GM12878 (cell line): ENCODE measurements at regions not wholly inside any gene's neighbourhood (a gene's known extent, or its start where the extent isn't known, plus 50 kb on each side); places are given as distances from the start of the nearest gene placed in this dataset.

ENCODE experiments used
- ATAC-seq: fragments of 200-7000 bp; cut with Tn5 transposase; 3 replicates; pipeline ENCODE4 v1.9.1; 2020; ENCODE audit warnings: mild to moderate bottlenecking, moderate library complexity
- BruUV-seq: library from RNA; stranded (reverse); fragments of 400-500 nt; replicated peaks from 2 replicates; lab custom pipeline; 2021; lab: Mats Ljungman, UMichigan
- CTCF ChIA-PET: fragments of 300-600 bp; sonication (Branson Sonifier 250); formaldehyde crosslinking; extraction: SDS; loops from one replicate; lab custom pipeline; 2021; ENCODE audit warnings: inconsistent platforms; lab: Yijun Ruan, JAX
- POLR2A ChIA-PET: fragments of 350-600 bp; formaldehyde crosslinking; extraction: SDS; loops from one replicate; lab custom pipeline; 2021; ENCODE audit warnings: inconsistent platforms; lab: Charles Lee
- RAD21 ChIA-PET: fragments of 300-600 bp; sonication (Branson Sonifier 250); formaldehyde crosslinking; loops from one replicate; lab custom pipeline; 2023; ENCODE audit warnings: antibody characterized with exemption; ENCODE audit not compliant: unreplicated experiment; lab: Charles Lee
- SMC1A ChIA-PET: fragments of 300-600 bp; sonication (Branson Sonifier 250); formaldehyde crosslinking; loops from one replicate; lab custom pipeline; 2023; ENCODE audit not compliant: unreplicated experiment, uncharacterized antibody; lab: Charles Lee
- DNase-seq: peaks from one replicate; pipeline ENCODE4 v3.0.0-alpha.2; 2011; ENCODE audit warnings: low read depth, low spot score
- FAIRE-seq: peaks from 3 replicates; lab custom pipeline; 2011; peaks lifted over from hg19 to GRCh38; lab: Jason Lieb, UNC
- H2AFZ ChIP-seq: 2 replicates; pipeline ENCODE4 v1.6.0; 2011; ENCODE audit warnings: low read depth, low read length, control low read depth; ENCODE audit not compliant: control insufficient read depth
- H3K27ac ChIP-seq: 2 replicates; pipeline ENCODE4 v1.5.1; 2011; ENCODE audit warnings: control low read depth; ENCODE audit not compliant: control insufficient read depth, insufficient read depth
- H3K27me3 ChIP-seq, 2 experiments: replicated peaks in 1 of 2; 2 replicates each; pipeline versions ENCODE4 v1.6.0 to v1.6.1; 2011; ENCODE audit warnings: low read length in 1 of 2; ENCODE audit not compliant: control insufficient read depth in 2 of 2, insufficient read depth in 2 of 2
- H3K36me3 ChIP-seq, 2 experiments: 2 replicates each; pipeline ENCODE4 v1.5.1; 2011; ENCODE audit warnings: low read length in 1 of 2; ENCODE audit not compliant: control insufficient read depth in 2 of 2, insufficient read depth in 2 of 2
- H3K4me1 ChIP-seq: 2 replicates; pipeline ENCODE4 v1.6.1; 2011; ENCODE audit warnings: mild to moderate bottlenecking, low read length, moderate library complexity, mixed read lengths; ENCODE audit not compliant: control insufficient read depth, insufficient read depth
- H3K4me2 ChIP-seq: 2 replicates; pipeline ENCODE4 v1.6.0; 2011; ENCODE audit warnings: control low read depth; ENCODE audit not compliant: control insufficient read depth, insufficient read depth
- H3K4me3 ChIP-seq: fragments of 200-600 bp; sonication (generic); 2 replicates; pipeline ENCODE4 v1.5.1; 2016
- H3K79me2 ChIP-seq: 2 replicates; pipeline ENCODE4 v1.6.0; 2011; ENCODE audit warnings: low read length; ENCODE audit not compliant: control insufficient read depth, insufficient read depth
- H3K9ac ChIP-seq: 2 replicates; pipeline ENCODE4 v1.8.0; 2011; ENCODE audit warnings: low read length, control low read depth, mixed read lengths; ENCODE audit not compliant: control insufficient read depth, insufficient read depth
- H3K9me3 ChIP-seq: replicated peaks from 3 replicates; pipeline ENCODE4 v1.5.1; 2011; ENCODE audit warnings: mild to moderate bottlenecking, low read length; ENCODE audit not compliant: control insufficient read depth, insufficient read depth
- H4K20me1 ChIP-seq: 2 replicates; pipeline ENCODE4 v1.6.0; 2011; ENCODE audit not compliant: control insufficient read depth, insufficient read depth
- FOXM1 ChIP-seq: IDR thresholded peaks from 2 replicates; pipeline ENCODE4 v1.6.1; 2012; ENCODE audit warnings: low read depth, mild to moderate bottlenecking, inconsistent platforms, low read length, moderate library complexity
- JUNB ChIP-seq: IDR thresholded peaks from 2 replicates; pipeline ENCODE4 v1.6.1; 2016; ENCODE audit warnings: antibody characterized with exemption, mild to moderate bottlenecking
- NBN ChIP-seq: fragments of 450-650 bp; IDR thresholded peaks from 2 replicates; pipeline ENCODE4 v1.6.1; 2016
- POLR2AphosphoS2 ChIP-seq: IDR thresholded peaks from 2 replicates; pipeline ENCODE4 v1.6.1; 2011; ENCODE audit warnings: low read depth, mild to moderate bottlenecking, low read length, improper control_type of control experiment, moderate library complexity
- POLR2AphosphoS5 ChIP-seq: IDR thresholded peaks from 2 replicates; pipeline ENCODE4 v1.6.1; 2011; ENCODE audit warnings: mild to moderate bottlenecking, low read length, inconsistent platforms
- SREBF1 ChIP-seq: IDR thresholded peaks from 2 replicates; pipeline ENCODE4 v1.6.1; 2012; ENCODE audit warnings: mild to moderate bottlenecking, low read length
- STAT1 ChIP-seq: fragments of 450-650 bp; conservative IDR thresholded peaks from 2 replicates; pipeline ENCODE4 v1.6.1; 2014; ENCODE audit warnings: antibody characterized with exemption, mild to moderate bottlenecking
- ZNF384 ChIP-seq: IDR thresholded peaks from 2 replicates; pipeline ENCODE4 v1.6.1; 2012; ENCODE audit warnings: low read depth, mild to moderate bottlenecking, low read length, improper control_type of control experiment, borderline replicate concordance
- WGBS: methylation state at CpG from one replicate; pipeline ENCODE4 v1.1.6; 2016; ENCODE audit warnings: low lambda C conversion rate; ENCODE audit not compliant: insufficient replicate concordance, insufficient coverage; ENCODE audit errors: missing lambda C conversion rate; 5-methylcytosine and 5-hydroxymethylcytosine counted together
- in situ Hi-C: fragments of 300-500 bp; cut with MboI; formaldehyde crosslinking; loops from 9 replicates; pipeline ENCODE4 v1.14.3; 2018; ENCODE audit warnings: mixed read lengths
- intact Hi-C: fragments of 100-400 bp; cut with micrococcal nuclease; formaldehyde crosslinking; loops from one replicate; pipeline ENCODE4 v1.14.2; 2022; ENCODE audit not compliant: unreplicated experiment
- TF ChIP-seq, protein P1 (sequence below): IDR thresholded peaks from 2 replicates; pipeline ENCODE4 v1.6.1; 2012; ENCODE audit warnings: low read length, inconsistent platforms

DNA sequence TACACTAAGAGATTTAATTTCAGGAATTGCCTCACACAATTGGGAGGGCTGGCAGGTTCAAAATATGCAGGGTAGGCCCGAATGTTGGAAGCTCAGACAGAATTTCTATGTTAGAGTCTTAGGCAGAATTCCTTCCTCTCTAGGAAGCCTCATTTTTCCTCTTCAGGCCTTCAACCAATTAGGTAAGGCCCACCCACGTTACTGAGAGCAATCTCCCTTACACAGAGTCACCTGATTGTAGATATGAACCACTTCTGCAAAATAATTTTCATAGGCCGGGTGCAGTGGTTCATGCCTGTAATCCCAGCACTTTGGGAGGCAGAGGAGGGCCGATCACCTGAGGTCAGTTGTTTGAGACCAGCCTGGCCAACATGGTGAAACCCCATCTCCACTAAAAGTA is 50.2 kb upstream of the HIVEP1 start:
- Histone ChIP-seq H3K4me1 (no peaks in the 10 kb centered on the region), H3K9ac (no peak overlapping the region), H3K79me2 (no peaks in the 10 kb centered on the region), H3K36me3 (no peaks in the 10 kb centered on the region), H3K27ac (no peak overlapping the region), H3K27me3 (no peaks in the 10 kb centered on the region), H3K9me3 (no peaks in the 10 kb centered on the region), H4K20me1 (no peaks in the 10 kb centered on the region), H3K4me3 (no peak overlapping the region), H3K4me2 (no peak overlapping the region), H2AFZ (no peak overlapping the region)
- FAIRE-seq (no peak), ATAC-seq (no peak), DNase-seq (no peak)
- ChIA-PET SMC1A (no interaction called here), RAD21 (no interaction called here), CTCF (interaction anchor here (1.2 to 1.5 kb wide), 2 partner anchors 10 to 28 kb away, joined by 3 to 6 read pairs; no protein-coding TSS in a partner anchor), POLR2A (no interaction called here)
- no TSS peak for BruUV-seq
- in situ Hi-C loops: no loop called here
- TF ChIP-seq NBN (no peak), JUNB (no peak), FOXM1 (no peak), POLR2AphosphoS2 (no peak), POLR2AphosphoS5 (no peak), ZNF384 (no peak), STAT1 (no peak), SREBF1 (no peak)
- TF ChIP-seq, protein P1, sequence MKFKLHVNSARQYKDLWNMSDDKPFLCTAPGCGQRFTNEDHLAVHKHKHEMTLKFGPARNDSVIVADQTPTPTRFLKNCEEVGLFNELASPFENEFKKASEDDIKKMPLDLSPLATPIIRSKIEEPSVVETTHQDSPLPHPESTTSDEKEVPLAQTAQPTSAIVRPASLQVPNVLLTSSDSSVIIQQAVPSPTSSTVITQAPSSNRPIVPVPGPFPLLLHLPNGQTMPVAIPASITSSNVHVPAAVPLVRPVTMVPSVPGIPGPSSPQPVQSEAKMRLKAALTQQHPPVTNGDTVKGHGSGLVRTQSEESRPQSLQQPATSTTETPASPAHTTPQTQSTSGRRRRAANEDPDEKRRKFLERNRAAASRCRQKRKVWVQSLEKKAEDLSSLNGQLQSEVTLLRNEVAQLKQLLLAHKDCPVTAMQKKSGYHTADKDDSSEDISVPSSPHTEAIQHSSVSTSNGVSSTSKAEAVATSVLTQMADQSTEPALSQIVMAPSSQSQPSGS: no peak
- WGBS: 86% methylated on average over 4 of the region's 4 CpGs
- intact Hi-C loops: no loop called here
